NCI-H526 (cell line): ENCODE measurements at regions not wholly inside any gene's neighbourhood (a gene's known extent, or its start where the extent isn't known, plus 50 kb on each side); places are given as distances from the start of the nearest gene placed in this dataset.

Source experiments
- DNase-seq, 2 experiments: peaks; one replicate each; lab custom pipeline; 2025; lab: John Stamatoyannopoulos, UW

DNA sequence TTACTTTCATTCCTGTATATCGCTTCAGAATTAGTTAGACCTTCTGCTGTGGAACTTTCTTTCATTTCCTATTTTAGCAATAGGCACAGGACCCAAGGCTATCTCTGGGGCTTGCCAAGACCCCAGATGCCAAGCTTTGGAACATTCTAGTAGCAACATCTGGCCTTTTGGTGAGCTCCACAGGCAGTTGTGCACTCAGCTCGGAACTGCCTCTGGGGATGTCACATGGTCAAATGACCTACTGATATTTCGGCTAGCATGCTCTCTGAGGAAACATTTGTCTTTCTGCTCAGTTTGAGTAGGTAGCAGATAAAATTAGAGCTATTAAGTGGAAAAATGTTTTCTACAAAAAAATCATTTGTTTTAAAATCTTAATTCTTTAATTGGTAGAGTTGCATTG is 76.6 kb upstream of the ITGA4 start:
- DNase-seq: no peak

DNA sequence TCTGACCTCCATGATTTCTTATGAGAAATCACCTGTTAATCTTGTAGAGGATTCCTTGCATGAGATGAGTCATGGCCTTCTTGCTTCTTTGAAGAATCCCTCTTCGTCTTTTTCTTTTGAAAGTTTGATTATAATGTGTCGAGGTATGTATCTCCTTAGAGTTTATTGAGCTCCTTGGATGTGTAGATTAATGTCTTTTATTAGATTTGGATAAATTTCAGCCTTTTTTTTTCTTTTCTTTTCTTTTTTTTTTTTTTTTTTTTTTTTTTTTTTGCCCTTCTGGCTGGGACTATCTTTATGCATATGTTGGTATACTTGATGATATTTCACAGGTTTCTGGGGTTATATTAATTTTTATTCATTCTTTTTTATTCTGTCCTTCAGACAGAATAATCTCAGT is 72.3 kb upstream of the ITGA4 start:
- DNase-seq: no peak

DNA sequence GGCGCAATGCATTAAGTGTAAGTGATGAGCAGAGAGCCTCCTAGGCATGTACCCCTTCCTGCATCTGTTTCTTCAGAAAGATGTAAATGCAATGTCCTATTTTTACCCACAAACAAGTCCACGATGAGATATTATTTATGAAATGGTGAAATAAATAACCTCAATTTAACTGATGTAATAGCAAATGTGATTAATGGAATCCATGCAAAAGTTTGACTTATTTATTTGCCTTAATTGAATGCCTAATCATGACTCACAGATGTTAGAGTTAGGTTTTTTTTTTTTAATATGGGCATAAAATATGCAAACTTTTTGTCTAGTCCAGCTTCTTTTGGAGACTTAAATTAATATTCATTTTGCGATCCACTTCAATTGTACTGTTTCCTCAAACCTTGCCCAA is 67.7 kb upstream of the ITGA4 start:
- no peak for DNase-seq

DNA sequence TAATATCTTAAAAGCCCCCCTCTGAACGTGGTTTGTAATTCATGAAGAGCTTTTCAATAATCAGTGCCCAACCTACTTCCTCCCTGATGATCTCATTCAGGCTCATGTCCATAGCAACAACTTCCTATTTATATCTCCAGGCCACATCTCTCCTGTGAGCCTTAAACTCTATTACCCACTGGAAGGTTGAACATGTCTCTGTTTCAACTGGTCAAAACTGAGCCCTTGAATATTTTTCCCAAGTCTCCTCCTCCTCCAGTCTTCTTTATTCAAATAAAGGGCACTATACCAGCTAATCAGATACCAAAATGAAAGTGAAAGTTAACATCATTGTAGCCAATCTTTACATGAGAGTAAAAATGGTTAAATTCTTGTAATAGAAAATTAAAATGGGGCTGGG is 63.7 kb upstream of the ITGA4 start:
- no peak for DNase-seq

DNA sequence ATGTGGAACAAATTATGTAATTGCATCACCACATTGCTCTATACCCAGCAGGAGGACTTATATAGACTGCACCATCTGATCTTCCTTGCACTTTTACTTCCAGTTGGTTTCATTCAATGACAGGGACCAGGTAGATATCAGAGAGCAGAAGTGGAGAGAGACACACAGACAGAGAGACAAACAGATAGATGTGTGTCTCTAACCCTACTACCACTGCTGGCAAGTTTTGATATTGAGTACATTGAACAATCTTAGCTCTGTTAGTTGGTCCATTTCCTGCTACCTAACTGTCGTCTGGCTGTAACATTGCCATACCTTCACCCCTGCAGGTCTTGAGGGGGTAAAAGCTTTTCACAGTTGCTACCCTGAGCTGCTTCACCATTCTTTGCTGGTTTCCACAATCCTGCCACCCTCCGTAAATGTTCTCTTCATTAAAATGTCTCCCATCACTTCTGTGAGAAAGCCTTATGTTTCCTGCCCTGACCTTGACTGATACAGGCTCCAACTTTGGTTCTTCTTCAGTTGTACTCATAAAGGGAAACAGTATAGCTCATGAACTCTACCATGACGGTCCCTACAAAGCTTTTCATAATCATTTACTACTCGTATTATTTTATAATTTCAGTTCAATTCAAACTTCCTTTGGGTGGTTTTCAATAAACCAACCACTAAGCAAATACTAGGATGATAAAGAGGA is 62.3 kb upstream of the ITGA4 start:
- DNase-seq: no peak

DNA sequence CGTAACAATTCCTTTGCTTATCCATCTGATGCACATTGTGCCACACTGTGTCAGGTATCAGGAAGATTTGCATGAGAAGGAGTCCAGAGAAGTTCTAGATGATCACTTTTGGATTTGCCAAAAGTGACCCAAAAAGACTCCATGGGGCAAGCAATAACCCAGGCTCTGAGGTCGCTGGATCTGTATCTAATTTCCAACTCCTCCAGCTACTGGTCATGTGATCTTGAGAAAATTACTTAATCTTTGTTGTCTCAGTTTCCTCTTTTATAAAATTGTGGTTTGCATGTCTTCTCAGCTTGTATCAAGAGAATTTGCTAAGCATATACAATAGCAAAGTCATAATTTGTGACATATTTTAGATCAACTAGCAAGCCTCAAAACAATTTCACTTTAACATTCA is 61.3 kb upstream of the ITGA4 start:
- DNase-seq: no peak

DNA sequence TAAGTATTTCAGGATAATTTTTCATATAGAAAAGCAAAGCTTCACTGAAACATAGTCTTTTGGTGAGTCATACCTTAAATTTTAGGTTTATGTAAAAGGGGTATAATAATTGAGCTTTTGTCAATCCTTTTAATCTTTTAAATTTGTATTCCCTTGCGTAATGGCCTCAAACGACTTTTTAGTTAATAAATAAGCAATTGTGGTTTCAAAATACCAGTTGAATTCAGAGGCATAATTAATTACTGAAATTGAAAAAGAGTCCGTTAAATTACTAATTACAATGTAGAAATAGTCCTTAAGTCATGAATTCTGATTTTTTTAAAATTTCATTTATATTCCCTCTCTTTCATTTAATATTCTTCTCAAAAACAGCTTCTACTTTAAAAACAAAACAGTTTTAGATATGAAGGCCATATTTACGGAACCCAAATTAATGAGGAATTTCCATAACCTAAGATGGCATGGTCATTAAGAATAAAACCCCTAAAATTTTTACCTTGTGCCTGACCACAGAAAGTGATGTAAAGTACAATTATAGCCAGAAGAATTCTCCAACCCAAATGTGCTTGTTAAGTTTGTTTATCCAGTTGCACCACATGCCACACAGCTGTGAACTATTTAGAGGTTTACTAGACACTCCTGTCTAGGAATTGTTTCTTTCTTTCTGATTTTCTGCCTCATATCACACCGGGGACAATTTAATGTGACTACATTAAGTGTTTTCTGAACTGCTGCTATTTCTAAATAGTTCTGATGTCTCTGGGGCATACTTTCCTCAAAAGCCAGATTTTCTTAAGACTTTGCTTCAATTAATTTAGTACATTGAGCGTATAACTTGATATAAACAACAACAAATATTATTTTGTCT is 60.7 kb upstream of the ITGA4 start:
- no peak for DNase-seq

DNA sequence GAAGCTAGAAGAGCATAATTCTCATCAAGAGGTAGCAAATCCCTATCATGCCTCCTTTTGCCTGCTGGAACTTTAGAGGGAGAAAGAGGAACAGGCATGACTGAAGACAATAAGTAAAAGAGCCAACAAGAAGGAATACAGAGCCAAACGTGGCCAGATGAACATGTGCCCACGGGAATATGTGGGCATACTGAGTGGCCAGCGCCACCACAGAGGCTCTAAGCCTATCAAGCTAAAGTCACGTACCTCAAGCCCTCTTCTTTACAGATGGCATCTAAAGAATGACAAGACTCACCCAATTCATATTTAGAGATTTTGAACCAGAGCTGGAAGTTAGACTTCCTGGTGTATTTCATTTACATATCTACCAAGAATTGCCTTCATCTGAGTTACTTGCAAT is 59.9 kb upstream of the ITGA4 start:
- no peak for DNase-seq

DNA sequence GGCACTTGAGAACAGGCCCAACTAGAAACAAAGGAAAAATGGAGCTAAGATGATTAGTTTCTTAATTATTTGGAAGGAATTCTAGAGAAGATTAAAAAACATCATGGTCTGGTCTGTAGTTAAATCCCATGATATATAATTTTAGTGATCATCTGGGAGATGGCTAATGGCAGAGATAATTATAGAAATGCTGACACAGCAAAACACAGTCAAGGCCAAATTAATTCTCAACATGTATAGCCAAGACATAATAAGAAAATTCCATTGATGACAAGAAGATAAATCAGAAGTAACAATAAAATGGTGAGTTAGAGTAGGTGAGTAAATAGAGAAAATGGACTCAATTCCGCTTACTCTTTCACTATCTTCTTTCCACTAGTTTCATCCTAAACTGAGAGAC is 59.2 kb upstream of the ITGA4 start:
- no peak for DNase-seq

DNA sequence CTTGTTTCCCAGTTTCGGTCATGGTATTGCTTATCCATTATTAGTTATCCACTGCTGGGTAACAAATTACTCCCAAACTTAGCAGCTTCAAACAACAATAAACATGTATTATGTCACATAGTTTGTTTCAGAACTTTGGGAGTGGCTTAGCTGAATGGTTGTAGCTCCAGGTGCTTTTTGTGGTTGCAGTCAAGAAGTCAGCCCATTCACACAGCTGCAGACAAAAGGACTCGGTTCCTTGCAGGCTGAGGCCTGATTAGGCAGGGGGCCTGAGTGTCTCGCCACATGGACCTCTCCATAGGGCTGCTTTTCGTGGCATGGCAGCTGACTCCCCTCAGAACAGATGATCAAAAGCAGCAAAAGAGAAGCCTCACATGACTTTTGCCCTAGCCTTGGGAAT is 58.2 kb upstream of the ITGA4 start:
- DNase-seq: no peak

DNA sequence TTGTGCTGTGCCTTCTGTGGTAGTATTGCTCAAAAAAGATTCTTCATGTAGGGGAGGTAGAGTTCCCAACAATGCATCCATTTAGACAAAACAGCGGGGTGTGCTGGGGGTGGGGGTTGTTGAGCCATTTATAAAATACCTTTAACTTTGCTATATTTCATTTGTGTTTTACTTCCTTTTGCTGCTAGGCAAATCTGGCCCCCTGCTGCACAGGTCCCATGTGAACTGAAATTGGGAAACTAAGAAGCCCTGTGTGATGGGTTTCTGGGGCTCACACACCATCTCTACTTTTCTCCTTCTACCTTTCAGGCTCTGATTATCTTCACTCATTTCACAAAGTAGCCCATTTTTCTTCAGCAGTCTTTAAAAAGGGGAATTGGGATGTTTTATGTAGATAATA is 52.7 kb upstream of the ITGA4 start:
- DNase-seq: no peak

DNA sequence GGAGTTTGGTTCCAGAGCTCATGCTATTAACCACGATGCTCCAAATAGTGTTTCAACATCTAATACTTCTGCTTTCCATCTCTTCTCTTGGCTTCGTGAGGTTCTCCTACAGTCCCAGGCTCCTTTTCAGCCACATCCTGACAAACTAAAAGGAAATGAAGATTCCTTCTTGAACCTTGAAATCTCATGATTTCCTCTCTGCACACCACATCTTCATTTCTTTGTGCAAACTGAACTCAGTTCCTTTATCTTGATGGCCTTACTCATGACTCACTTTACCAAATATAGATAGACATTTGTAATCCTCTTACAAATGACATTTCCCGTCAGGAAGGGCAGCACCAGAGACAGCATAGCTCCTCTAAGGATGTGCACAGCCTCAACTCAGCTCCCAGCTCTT is 50.0 kb upstream of the ITGA4 start:
- no peak for DNase-seq
